SK-N-SH (cell line): ENCODE measurements at regions not wholly inside any gene's neighbourhood (a gene's known extent, or its start where the extent isn't known, plus 50 kb on each side); places are given as distances from the start of the nearest gene placed in this dataset.

Experiments used
- CTCF ChIA-PET: fragments of 300-600, 350-600 bp; formaldehyde crosslinking; extraction: SDS; loops from one replicate; lab custom pipeline; 2021; lab: Yijun Ruan, JAX
- POLR2A ChIA-PET: fragments of 350-600 bp; sonication (Branson Sonifier 250); formaldehyde crosslinking; extraction: SDS; loops from one replicate; lab custom pipeline; 2020; ENCODE audit warnings: antibody characterized with exemption, inconsistent platforms; lab: Yijun Ruan, JAX
- DNase-seq: peaks from one replicate; pipeline ENCODE4 v3.0.0; 2012
- H2AFZ ChIP-seq: fragments of 200-600 bp; sonication (generic); 2 replicates; pipeline ENCODE4 v1.8.1; 2016; ENCODE audit warnings: antibody characterized with exemption, mild to moderate bottlenecking, low read depth
- H3F3A ChIP-seq: fragments of 200-600 bp; sonication (generic); replicated peaks from 2 replicates; pipeline ENCODE3; 2016; ENCODE audit warnings: antibody characterized with exemption, mild to moderate bottlenecking; ENCODE audit not compliant: insufficient read depth
- H3K27ac ChIP-seq, 2 experiments: fragments of 200-500 bp in 1 of 2; fragments of 200-600 bp in 1 of 2; sonication (Bioruptor generic) in 1 of 2; sonication (generic), shearing (Covaris generic) in 1 of 2; 2 replicates each; pipeline versions ENCODE4 v1.5.1 to v1.6.1; 2014 to 2016; ENCODE audit warnings: low read depth in 2 of 2, inconsistent platforms in 1 of 2, low read length in 1 of 2, mild to moderate bottlenecking in 1 of 2, mixed read lengths in 1 of 2
- H3K27me3 ChIP-seq: fragments of 200-600 bp; sonication (generic), shearing (Covaris generic); 2 replicates; pipeline ENCODE4 v1.6.1; 2016; ENCODE audit warnings: mixed run types; ENCODE audit not compliant: insufficient read depth
- H3K36me3 ChIP-seq, 2 experiments: fragments of 200-500 bp in 1 of 2; fragments of 200-600 bp in 1 of 2; sonication (Bioruptor generic) in 1 of 2; sonication (generic) in 1 of 2; replicated peaks in 1 of 2; 2 replicates each; pipeline versions ENCODE3 to v1.5.1; 2014 to 2016; ENCODE audit warnings: low read length in 1 of 2, mild to moderate bottlenecking in 1 of 2; ENCODE audit not compliant: insufficient read depth in 2 of 2, control insufficient read depth in 1 of 2
- H3K4me1 ChIP-seq, 2 experiments: fragments of 200-500 bp in 1 of 2; fragments of 200-600 bp in 1 of 2; sonication (Bioruptor generic) in 1 of 2; sonication (generic), shearing (Covaris generic) in 1 of 2; 2 replicates each; pipeline versions ENCODE4 v1.5.1 to v1.6.1; 2014 to 2016; ENCODE audit warnings: low read depth in 1 of 2, low read length in 1 of 2, mixed run types in 1 of 2; ENCODE audit not compliant: insufficient read depth in 2 of 2, control insufficient read depth in 1 of 2
- H3K4me2 ChIP-seq: fragments of 200-600 bp; sonication (generic), shearing (Covaris generic); 2 replicates; pipeline ENCODE4 v1.6.1; 2017; ENCODE audit warnings: mixed run types
- H3K4me3 ChIP-seq, 2 experiments: fragments of 200-500 bp in 1 of 2; fragments of 200-600 bp in 1 of 2; sonication (Bioruptor generic) in 1 of 2; sonication (generic), shearing (Covaris generic) in 1 of 2; 2 replicates each; pipeline versions ENCODE4 v1.5.1 to v1.8.1; 2014 to 2016; ENCODE audit warnings: low read depth in 2 of 2, inconsistent platforms in 1 of 2, low read length in 1 of 2, mild to moderate bottlenecking in 1 of 2, mixed read lengths in 1 of 2, moderate library complexity in 1 of 2
- H3K79me2 ChIP-seq: fragments of 200-600 bp; sonication (generic); 2 replicates; pipeline ENCODE4 v1.8.1; 2017; ENCODE audit warnings: mild to moderate bottlenecking; ENCODE audit not compliant: insufficient read depth
- H3K9ac ChIP-seq: fragments of 200-600 bp; sonication (generic); 2 replicates; pipeline ENCODE4 v1.6.1; 2017; ENCODE audit warnings: mixed run types
- H3K9me2 ChIP-seq: fragments of 200-600 bp; sonication (generic); 2 replicates; pipeline ENCODE4 v1.6.1; 2017; ENCODE audit warnings: mixed run types
- H3K9me3 ChIP-seq: fragments of 200-600 bp; sonication (generic); 2 replicates; pipeline ENCODE4 v1.6.1; 2017; ENCODE audit warnings: mixed run types, mild to moderate bottlenecking, moderate library complexity
- H4K20me1 ChIP-seq: fragments of 200-600 bp; sonication (generic); 2 replicates; pipeline ENCODE4 v1.6.1; 2017; ENCODE audit warnings: mild to moderate bottlenecking, mixed run types; ENCODE audit not compliant: insufficient read depth
- CHD2 ChIP-seq: fragments of 150-350 bp; IDR thresholded peaks from 2 replicates; pipeline ENCODE4 v1.6.1; 2018; ENCODE audit warnings: low read length; ENCODE audit not compliant: partially characterized antibody
- ELF1 ChIP-seq: IDR thresholded peaks from 2 replicates; pipeline ENCODE4 v1.4.0; 2012
- EP300 ChIP-seq, 2 experiments: IDR thresholded peaks; 2 replicates each; pipeline versions ENCODE4 v1.4.0 to v1.6.1; 2012; ENCODE audit warnings: borderline replicate concordance in 1 of 2, low read depth in 1 of 2, low read length in 1 of 2
- FOSL2 ChIP-seq: IDR thresholded peaks from 2 replicates; pipeline ENCODE4 v1.4.0; 2012; ENCODE audit warnings: low read depth, mild to moderate bottlenecking, moderate library complexity, borderline replicate concordance
- FOXJ3 ChIP-seq: sonication (generic); formaldehyde crosslinking; IDR thresholded peaks from 2 replicates; pipeline ENCODE4 v1.5.1; 2020; ENCODE audit warnings: mild to moderate bottlenecking, missing genetic modification reagents
- FOXM1 ChIP-seq: IDR thresholded peaks from 2 replicates; pipeline ENCODE4 v1.4.0; 2012; ENCODE audit warnings: low read depth, mild to moderate bottlenecking
- GATA2 ChIP-seq: sonication (generic); formaldehyde crosslinking; IDR thresholded peaks from 2 replicates; pipeline ENCODE4 v1.5.0; 2020; ENCODE audit warnings: mild to moderate bottlenecking, missing genetic modification reagents
- IRF3 ChIP-seq: fragments of 150-350 bp; IDR thresholded peaks from 2 replicates; pipeline ENCODE4 v1.6.1; 2016; ENCODE audit warnings: mild to moderate bottlenecking, low read depth, low read length
- JUND ChIP-seq: IDR thresholded peaks from 2 replicates; pipeline ENCODE4 v1.4.0; 2012
- MAX ChIP-seq: IDR thresholded peaks from 2 replicates; pipeline ENCODE4 v1.4.0; 2012; ENCODE audit warnings: low read depth
- MEF2A ChIP-seq: IDR thresholded peaks from 2 replicates; pipeline ENCODE4 v1.4.0; 2012; ENCODE audit warnings: low read depth, borderline replicate concordance
- MXI1 ChIP-seq: IDR thresholded peaks from 2 replicates; pipeline ENCODE4 v1.6.1; 2012; ENCODE audit warnings: mild to moderate bottlenecking, low read depth, low read length, improper control_type of control experiment
- NFIC ChIP-seq: IDR thresholded peaks from 2 replicates; pipeline ENCODE4 v1.4.0; 2012; ENCODE audit warnings: borderline replicate concordance
- NRF1 ChIP-seq: IDR thresholded peaks from 2 replicates; pipeline ENCODE4 v1.6.1; 2012; ENCODE audit warnings: low read depth, mild to moderate bottlenecking, low read length
- RAD21 ChIP-seq: IDR thresholded peaks from 2 replicates; pipeline ENCODE4 v1.6.1; 2012; ENCODE audit warnings: mild to moderate bottlenecking, low read length
- RCOR1 ChIP-seq: fragments of 150-350 bp; IDR thresholded peaks from 2 replicates; pipeline ENCODE4 v1.6.1; 2017; ENCODE audit warnings: antibody characterized with exemption, low read length
- RFX5 ChIP-seq: IDR thresholded peaks from 2 replicates; pipeline ENCODE4 v1.6.1; 2012; ENCODE audit warnings: mild to moderate bottlenecking, improper control_type of control experiment, low read length
- RXRA ChIP-seq: IDR thresholded peaks from 2 replicates; pipeline ENCODE4 v1.4.0; 2012; ENCODE audit warnings: low read depth, mild to moderate bottlenecking, borderline replicate concordance
- SIN3A ChIP-seq: IDR thresholded peaks from 2 replicates; pipeline ENCODE4 v1.6.1; 2012; ENCODE audit warnings: low read depth, mild to moderate bottlenecking, low read length, moderate library complexity, borderline replicate concordance
- TCF12 ChIP-seq: IDR thresholded peaks from 2 replicates; pipeline ENCODE4 v1.4.0; 2012
- YY1 ChIP-seq: IDR thresholded peaks from 2 replicates; pipeline ENCODE4 v1.4.0; 2012; ENCODE audit warnings: low read depth, mild to moderate bottlenecking
- WGBS: methylation state at CpG from one replicate; pipeline ENCODE4 v1.1.6; 2017; ENCODE audit warnings: low lambda C conversion rate; 5-methylcytosine and 5-hydroxymethylcytosine counted together
- TF ChIP-seq, protein P1 (sequence below): fragments of 200-600 bp; sonication (generic); IDR thresholded peaks from 2 replicates; pipeline ENCODE4 v1.6.1; 2017; ENCODE audit warnings: antibody characterized with exemption, mild to moderate bottlenecking, moderate library complexity
- TF ChIP-seq, protein P2 (sequence below): IDR thresholded peaks from 2 replicates; pipeline ENCODE4; 2012

- H3K27me3 ChIP-seq: no peaks in the 10 kb centered on the region
- H3K9me3 ChIP-seq: no peaks in the 10 kb centered on the region
- H3K36me3 ChIP-seq: no peaks in the 10 kb centered on the region
- no peaks in the 10 kb centered on the region for H3F3A ChIP-seq
- H3K4me1 ChIP-seq: no peaks in the 10 kb centered on the region
- H3K4me3 ChIP-seq: no peak overlapping the region
- H3K9me2 ChIP-seq: no peaks in the 10 kb centered on the region
- no peaks in the 10 kb centered on the region for H3K79me2 ChIP-seq
- WGBS: 0% methylated on average over 1 of the region's 1 CpG
- no peaks in the 10 kb centered on the region for H4K20me1 ChIP-seq
- no peak for DNase-seq
- H3K9ac ChIP-seq: no peak overlapping the region
- ChIA-PET POLR2A (no interaction called here), CTCF (no interaction called here)
- no peak overlapping the region for H3K4me2 ChIP-seq
- H3K27ac ChIP-seq: no peak overlapping the region
- no peak for TF ChIP-seq MAX
- no peak for TF ChIP-seq EP300 (IDR thresholded peaks at IDR 0.05; ENCODE audit: borderline replicate concordance in 1 of 2, low read depth in 1 of 2, low read length in 1 of 2)
- TF ChIP-seq, protein P1, sequence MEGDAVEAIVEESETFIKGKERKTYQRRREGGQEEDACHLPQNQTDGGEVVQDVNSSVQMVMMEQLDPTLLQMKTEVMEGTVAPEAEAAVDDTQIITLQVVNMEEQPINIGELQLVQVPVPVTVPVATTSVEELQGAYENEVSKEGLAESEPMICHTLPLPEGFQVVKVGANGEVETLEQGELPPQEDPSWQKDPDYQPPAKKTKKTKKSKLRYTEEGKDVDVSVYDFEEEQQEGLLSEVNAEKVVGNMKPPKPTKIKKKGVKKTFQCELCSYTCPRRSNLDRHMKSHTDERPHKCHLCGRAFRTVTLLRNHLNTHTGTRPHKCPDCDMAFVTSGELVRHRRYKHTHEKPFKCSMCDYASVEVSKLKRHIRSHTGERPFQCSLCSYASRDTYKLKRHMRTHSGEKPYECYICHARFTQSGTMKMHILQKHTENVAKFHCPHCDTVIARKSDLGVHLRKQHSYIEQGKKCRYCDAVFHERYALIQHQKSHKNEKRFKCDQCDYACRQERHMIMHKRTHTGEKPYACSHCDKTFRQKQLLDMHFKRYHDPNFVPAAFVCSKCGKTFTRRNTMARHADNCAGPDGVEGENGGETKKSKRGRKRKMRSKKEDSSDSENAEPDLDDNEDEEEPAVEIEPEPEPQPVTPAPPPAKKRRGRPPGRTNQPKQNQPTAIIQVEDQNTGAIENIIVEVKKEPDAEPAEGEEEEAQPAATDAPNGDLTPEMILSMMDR: no peak
- TF ChIP-seq TCF12: no peak
- TF ChIP-seq CHD2: no peak
- no peak for TF ChIP-seq YY1
- TF ChIP-seq, protein P2, sequence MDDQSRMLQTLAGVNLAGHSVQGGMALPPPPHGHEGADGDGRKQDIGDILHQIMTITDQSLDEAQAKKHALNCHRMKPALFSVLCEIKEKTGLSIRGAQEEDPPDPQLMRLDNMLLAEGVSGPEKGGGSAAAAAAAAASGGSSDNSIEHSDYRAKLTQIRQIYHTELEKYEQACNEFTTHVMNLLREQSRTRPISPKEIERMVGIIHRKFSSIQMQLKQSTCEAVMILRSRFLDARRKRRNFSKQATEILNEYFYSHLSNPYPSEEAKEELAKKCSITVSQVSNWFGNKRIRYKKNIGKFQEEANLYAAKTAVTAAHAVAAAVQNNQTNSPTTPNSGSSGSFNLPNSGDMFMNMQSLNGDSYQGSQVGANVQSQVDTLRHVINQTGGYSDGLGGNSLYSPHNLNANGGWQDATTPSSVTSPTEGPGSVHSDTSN: no peak
- no peak for TF ChIP-seq GATA2 (CRISPR knock-in tag)
- TF ChIP-seq MXI1: no peak
- no peak for TF ChIP-seq FOSL2
- no peak for TF ChIP-seq SIN3A
- TF ChIP-seq RCOR1: no peak
- TF ChIP-seq ELF1: no peak
- no peak for TF ChIP-seq JUND
- no peak for TF ChIP-seq RFX5
- no peak for TF ChIP-seq NFIC
- TF ChIP-seq RAD21: no peak
- TF ChIP-seq FOXJ3 (CRISPR knock-in tag): no peak
- no peak overlapping the region for H2AFZ ChIP-seq
Observed at GRCh38 chr14:37946819-37947218, 260.9 kb upstream of the SSTR1 start.

GRCh38 chr14:37948266-37948665, 259.4 kb upstream of the SSTR1 start:
- Histone ChIP-seq H3K4me3 (no peak overlapping the region), H3K27me3 (no peaks in the 10 kb centered on the region), H4K20me1 (no peaks in the 10 kb centered on the region), H3K27ac (no peak overlapping the region), H3K36me3 (no peaks in the 10 kb centered on the region), H3K9ac (no peak overlapping the region), H3F3A (no peaks in the 10 kb centered on the region), H3K4me2 (no peak overlapping the region), H2AFZ (no peak overlapping the region), H3K9me2 (no peaks in the 10 kb centered on the region), H3K9me3 (no peaks in the 10 kb centered on the region), H3K4me1 (no peaks in the 10 kb centered on the region), H3K79me2 (no peaks in the 10 kb centered on the region)
- ChIA-PET CTCF (no interaction called here), POLR2A (no interaction called here)
- 15% methylated on average over 4 of the region's 4 CpGs for WGBS
- DNase-seq: no peak
- no peak for TF ChIP-seq FOXM1
- no peak for TF ChIP-seq NRF1
- TF ChIP-seq IRF3: no peak
- TF ChIP-seq, protein P2: no peak
- no peak for TF ChIP-seq RAD21
- TF ChIP-seq RCOR1: no peak
- no peak for TF ChIP-seq CHD2
- TF ChIP-seq MEF2A: no peak
- TF ChIP-seq, protein P1: no peak
- no peak for TF ChIP-seq MAX
- no peak for TF ChIP-seq MXI1
- no peak for TF ChIP-seq RXRA
